Tibial artery (tissue), 4 donors: ENCODE measurements at regions not wholly inside any gene's neighbourhood (a gene's known extent, or its start where the extent isn't known, plus 50 kb on each side); places are given as distances from the start of the nearest gene placed in this dataset.
A peak's percentile ranks its signal among the peaks of the same experiment; 100 is the strongest.

Experiments
- DNase-seq, 2 donors: peaks; one replicate each; pipeline ENCODE4 v3.0.0-alpha.2; 2019
- H3K27ac ChIP-seq, 2 donors: fragments of 200-600 bp; sonication (generic) in 1 of 2; 1 replicate in 1 of 2; 2 replicates in 1 of 2; pipeline ENCODE4 v1.5.1; 2018 to 2019; ENCODE audit warnings: mild to moderate bottlenecking in 1 of 2
- H3K27me3 ChIP-seq, 2 donors: fragments of 200-600 bp; sonication (generic) in 1 of 2; one replicate each; pipeline versions ENCODE4 v1.5.1 to v1.6.0; 2016 to 2019
- H3K36me3 ChIP-seq, 3 donors: fragments of 200-600 bp; sonication (generic) in 2 of 3; one replicate each; pipeline ENCODE4 v1.5.1; 2016 to 2019; ENCODE audit warnings: mild to moderate bottlenecking in 2 of 3
- H3K4me1 ChIP-seq, 4 donors: fragments of 200-600 bp; sonication (generic) in 2 of 4; 1 replicate in 3 of 4; 2 replicates in 1 of 4; pipeline ENCODE4 v1.5.1; 2016 to 2019
- H3K4me3 ChIP-seq, 2 donors: fragments of 200-600 bp; sonication (generic) in 1 of 2; 1 replicate in 1 of 2; 2 replicates in 1 of 2; pipeline ENCODE4 v1.5.1; 2018 to 2019; ENCODE audit warnings: mild to moderate bottlenecking in 2 of 2
- H3K9me3 ChIP-seq, 3 donors: fragments of 200-600 bp; sonication (generic) in 1 of 3; one replicate each; pipeline ENCODE4 v1.5.1; 2016 to 2019
- intact Hi-C: fragments of 100-400 bp; cut with DNase I; formaldehyde crosslinking; loops from one replicate; pipeline ENCODE4 v1.15.0; 2023; ENCODE audit warnings: low total_unique reads
- TF ChIP-seq, protein P1 (sequence below), 2 experiments: fragments of 200-600 bp in 1 of 2; fragments of 450-650 bp in 1 of 2; IDR thresholded peaks; one replicate each; pipeline ENCODE4 v1.5.1; 2017 to 2019; ENCODE audit warnings: antibody characterized with exemption in 2 of 2, mild to moderate bottlenecking in 1 of 2, moderate library complexity in 1 of 2

DNA sequence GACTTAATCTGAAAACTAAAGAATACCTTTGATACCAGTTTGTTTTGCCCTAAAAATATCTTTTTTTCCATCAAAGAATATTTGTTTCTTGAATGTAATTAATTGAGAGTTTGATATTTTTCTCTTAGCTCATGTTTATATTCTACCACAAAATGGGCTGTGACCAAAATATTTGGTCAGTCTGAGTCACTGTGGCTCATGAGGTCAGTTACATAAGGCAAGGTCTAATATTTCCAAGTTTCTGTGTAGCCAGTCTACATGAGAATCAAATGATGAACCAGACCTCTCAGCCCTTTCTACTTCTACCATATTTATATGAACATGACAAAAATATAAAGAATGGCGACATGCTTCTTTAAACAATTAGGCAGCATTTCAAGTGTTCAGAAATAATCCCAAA, 83.0 kb upstream of the IVNS1ABP start:
- no peaks in the 10 kb centered on the region for H3K9me3 ChIP-seq
- no peaks in the 10 kb centered on the region for H3K36me3 ChIP-seq
- peaks cover 0 to 16% (median 0%) of the 10 kb centered on the region in 4 donors for H3K4me1 ChIP-seq
- TF ChIP-seq, protein P1, sequence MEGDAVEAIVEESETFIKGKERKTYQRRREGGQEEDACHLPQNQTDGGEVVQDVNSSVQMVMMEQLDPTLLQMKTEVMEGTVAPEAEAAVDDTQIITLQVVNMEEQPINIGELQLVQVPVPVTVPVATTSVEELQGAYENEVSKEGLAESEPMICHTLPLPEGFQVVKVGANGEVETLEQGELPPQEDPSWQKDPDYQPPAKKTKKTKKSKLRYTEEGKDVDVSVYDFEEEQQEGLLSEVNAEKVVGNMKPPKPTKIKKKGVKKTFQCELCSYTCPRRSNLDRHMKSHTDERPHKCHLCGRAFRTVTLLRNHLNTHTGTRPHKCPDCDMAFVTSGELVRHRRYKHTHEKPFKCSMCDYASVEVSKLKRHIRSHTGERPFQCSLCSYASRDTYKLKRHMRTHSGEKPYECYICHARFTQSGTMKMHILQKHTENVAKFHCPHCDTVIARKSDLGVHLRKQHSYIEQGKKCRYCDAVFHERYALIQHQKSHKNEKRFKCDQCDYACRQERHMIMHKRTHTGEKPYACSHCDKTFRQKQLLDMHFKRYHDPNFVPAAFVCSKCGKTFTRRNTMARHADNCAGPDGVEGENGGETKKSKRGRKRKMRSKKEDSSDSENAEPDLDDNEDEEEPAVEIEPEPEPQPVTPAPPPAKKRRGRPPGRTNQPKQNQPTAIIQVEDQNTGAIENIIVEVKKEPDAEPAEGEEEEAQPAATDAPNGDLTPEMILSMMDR (IDR thresholded peaks at IDR 0.05): no peak
- H3K27ac ChIP-seq: peak overlapping the region; percentile 38 to 44
- intact Hi-C loops: no loop called here
- DNase-seq: no peak
- H3K4me3 ChIP-seq: no peak overlapping the region
- H3K27me3 ChIP-seq: no peaks in the 10 kb centered on the region

DNA sequence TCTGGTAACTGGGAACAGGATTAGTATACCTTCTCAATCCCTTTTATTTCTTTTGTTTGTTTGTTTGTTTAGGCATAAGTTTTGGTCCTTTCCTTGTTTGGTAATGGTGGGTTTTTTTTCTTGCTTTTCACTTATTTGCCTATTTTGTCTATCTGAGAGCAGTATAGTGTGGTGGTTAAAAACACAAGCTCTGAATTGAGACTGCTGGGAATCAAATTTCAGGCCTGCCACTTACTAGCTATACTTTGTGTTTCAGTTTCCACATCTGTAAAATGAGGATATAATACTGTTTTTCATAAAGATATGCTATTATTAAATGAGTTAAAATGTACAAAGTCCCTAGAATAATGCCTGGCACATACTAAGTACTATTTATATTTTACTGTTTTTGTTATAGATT, 81.6 kb upstream of the IVNS1ABP start:
- Histone ChIP-seq H3K9me3 (no peaks in the 10 kb centered on the region), H3K27me3 (no peaks in the 10 kb centered on the region), H3K4me3 (no peak overlapping the region), H3K36me3 (no peaks in the 10 kb centered on the region), H3K27ac (no peak overlapping the region), H3K4me1 (peaks cover 0 to 16% (median 0%) of the 10 kb centered on the region in 4 donors)
- intact Hi-C loops: no loop called here
- DNase-seq: no peak
- TF ChIP-seq, protein P1 (IDR thresholded peaks at IDR 0.05): no peak

DNA sequence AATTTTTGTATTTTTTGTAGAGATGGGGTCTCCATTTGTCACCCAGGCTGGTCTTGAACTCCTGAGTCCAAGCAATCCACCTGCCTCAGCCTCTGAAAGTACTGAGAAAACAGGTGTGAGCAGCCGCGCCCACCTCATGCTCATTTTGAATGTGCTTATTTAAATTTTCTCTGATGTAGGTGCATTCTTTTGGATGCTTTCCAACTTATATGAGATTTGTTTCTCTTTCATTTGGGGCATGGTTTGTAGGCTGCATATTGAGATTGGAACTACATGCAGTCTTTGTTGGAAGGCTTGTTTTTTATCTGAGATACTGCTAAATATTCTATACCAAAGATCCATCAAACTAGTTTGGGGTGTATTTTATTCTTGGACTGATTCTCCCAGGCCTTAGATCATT, 81.0 kb upstream of the IVNS1ABP start:
- no peak for DNase-seq
- Histone ChIP-seq H3K36me3 (no peaks in the 10 kb centered on the region), H3K9me3 (no peaks in the 10 kb centered on the region), H3K27ac (no peak overlapping the region), H3K4me1 (peaks cover 0 to 16% (median 0%) of the 10 kb centered on the region in 4 donors), H3K4me3 (no peak overlapping the region), H3K27me3 (no peaks in the 10 kb centered on the region)
- TF ChIP-seq, protein P1 (IDR thresholded peaks at IDR 0.05): no peak
- intact Hi-C loops: no loop called here

DNA sequence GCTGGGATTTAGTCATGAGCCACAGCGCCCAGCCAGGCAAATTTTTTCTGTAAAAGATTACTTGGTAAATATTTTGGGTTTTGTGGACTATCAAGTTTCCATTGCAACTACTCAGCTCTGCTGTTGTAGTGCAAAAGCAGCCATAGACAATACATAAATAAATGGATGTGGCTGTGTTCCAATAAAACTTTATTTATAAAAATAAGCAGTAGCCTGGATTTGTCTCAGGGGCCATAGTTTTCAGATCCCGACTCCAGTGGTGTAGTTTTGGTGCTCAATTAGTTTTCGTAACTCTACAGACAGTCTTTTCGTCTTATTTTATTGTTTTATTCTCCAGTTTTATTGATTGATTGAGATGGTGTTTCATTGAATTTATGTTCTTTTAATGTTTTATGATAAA, 80.1 kb upstream of the IVNS1ABP start:
- Histone ChIP-seq H3K4me3 (no peak overlapping the region), H3K36me3 (no peaks in the 10 kb centered on the region), H3K27me3 (no peaks in the 10 kb centered on the region), H3K27ac (no peak overlapping the region), H3K9me3 (no peaks in the 10 kb centered on the region), H3K4me1 (peaks cover 0 to 16% (median 0%) of the 10 kb centered on the region in 4 donors)
- TF ChIP-seq, protein P1 (IDR thresholded peaks at IDR 0.05): no peak
- intact Hi-C loops: no loop called here
- DNase-seq: no peak

DNA sequence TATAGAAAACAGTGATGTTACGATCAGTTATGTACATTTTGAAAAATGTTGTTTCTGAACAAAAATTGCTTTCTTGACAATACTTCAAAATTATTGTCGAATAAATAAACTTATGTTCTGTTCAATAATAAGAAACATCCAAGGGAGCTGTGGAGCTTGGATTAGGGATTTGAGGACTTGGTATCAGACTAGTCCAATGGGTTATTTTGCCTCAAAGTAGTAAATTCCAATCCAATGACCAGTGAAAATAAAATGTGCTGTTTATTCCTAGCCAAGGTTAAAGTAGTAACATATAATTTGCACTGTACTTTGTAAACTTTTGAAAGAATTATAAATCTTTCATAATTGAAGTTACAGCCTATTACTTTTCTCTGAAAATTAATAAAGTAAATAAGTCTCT, 79.1 kb upstream of the IVNS1ABP start:
- H3K36me3 ChIP-seq: no peaks in the 10 kb centered on the region
- no peak overlapping the region for H3K4me3 ChIP-seq
- no peak for DNase-seq
- TF ChIP-seq, protein P1 (IDR thresholded peaks at IDR 0.05): no peak
- H3K27me3 ChIP-seq: no peaks in the 10 kb centered on the region
- intact Hi-C loops: no loop called here
- H3K27ac ChIP-seq: no peak overlapping the region
- peaks cover 0 to 16% (median 0%) of the 10 kb centered on the region in 4 donors for H3K4me1 ChIP-seq
- H3K9me3 ChIP-seq: no peaks in the 10 kb centered on the region

DNA sequence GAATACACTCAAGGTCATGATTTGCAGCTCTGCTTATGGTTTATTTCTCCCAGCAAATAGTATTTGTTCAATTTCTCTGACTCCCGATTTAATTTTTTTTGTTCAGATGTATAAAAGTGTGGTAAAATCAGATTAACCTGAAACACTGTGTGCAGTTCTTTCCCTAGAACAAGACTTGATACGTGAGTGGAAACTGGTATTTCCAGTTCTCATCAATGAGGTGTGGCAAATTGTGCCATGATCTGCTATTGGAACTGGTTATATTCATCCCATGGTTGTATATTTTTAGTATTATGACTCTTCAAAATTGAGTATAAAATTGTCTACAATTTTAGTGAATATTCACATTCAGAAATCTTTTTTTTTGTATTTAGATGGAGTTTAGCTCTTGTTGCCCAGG, 76.8 kb upstream of the IVNS1ABP start:
- Histone ChIP-seq H3K4me1 (peaks cover 0 to 10% (median 0%) of the 10 kb centered on the region in 4 donors), H3K9me3 (no peaks in the 10 kb centered on the region), H3K4me3 (no peak overlapping the region), H3K36me3 (no peaks in the 10 kb centered on the region), H3K27me3 (no peaks in the 10 kb centered on the region), H3K27ac (no peak overlapping the region)
- no peak for DNase-seq
- TF ChIP-seq, protein P1 (IDR thresholded peaks at IDR 0.05): no peak
- intact Hi-C loops: no loop called here
